Retina (tissue), 1 donor: ENCODE measurements at regions not wholly inside any gene's neighbourhood (a gene's known extent, or its start where the extent isn't known, plus 50 kb on each side); places are given as distances from the start of the nearest gene placed in this dataset.

Experiments
- DNase-seq: peaks from one replicate; pipeline ENCODE4 v3.0.0-alpha.2; 2016

GRCh38 chr22:48605856-48606481 is 1221.7 kb downstream of the BRD1 start:
- DNase-seq, result no peak

GRCh38 chr22:48605125-48605524 is 1222.5 kb downstream of the BRD1 start:
- no peak for DNase-seq

GRCh38 chr22:48603621-48604320 is 1223.9 kb downstream of the BRD1 start:
- no peak for DNase-seq

GRCh38 chr22:48602805-48603518 is 1224.7 kb downstream of the BRD1 start:
- no peak for DNase-seq

GRCh38 chr22:48600681-48601080 is 1227.0 kb downstream of the BRD1 start:
- DNase-seq, result no peak

- no peak for DNase-seq
Observed at GRCh38 chr22:48600171-48600570, 1227.5 kb downstream of the BRD1 start.

- no peak for DNase-seq
Observed at GRCh38 chr22:48599346-48599745, 1228.3 kb downstream of the BRD1 start.

- no peak for DNase-seq
Observed at GRCh38 chr22:48596111-48596850, 1231.4 kb downstream of the BRD1 start.

GRCh38 chr22:48595511-48595905 is 1232.2 kb downstream of the BRD1 start:
- no peak for DNase-seq

- no peak for DNase-seq
Observed at GRCh38 chr22:48594757-48595510, 1232.7 kb downstream of the BRD1 start.

- no peak for DNase-seq
Observed at GRCh38 chr22:48594016-48594756, 1233.5 kb downstream of the BRD1 start.

GRCh38 chr22:48593551-48593950 is 1234.1 kb downstream of the BRD1 start:
- DNase-seq, result no peak

- DNase-seq, result no peak
Observed at GRCh38 chr22:48592931-48593330, 1234.7 kb downstream of the BRD1 start.

- no peak for DNase-seq
Observed at GRCh38 chr22:48592488-48592887, 1235.2 kb downstream of the BRD1 start.

GRCh38 chr22:48592066-48592345 is 1235.7 kb downstream of the BRD1 start:
- no peak for DNase-seq

- DNase-seq, result no peak
Observed at GRCh38 chr22:48591286-48592065, 1236.2 kb downstream of the BRD1 start.

- no peak for DNase-seq
Observed at GRCh38 chr22:48589901-48590300, 1237.8 kb downstream of the BRD1 start.

GRCh38 chr22:48588878-48589450 is 1238.7 kb downstream of the BRD1 start:
- no peak for DNase-seq

GRCh38 chr22:48588151-48588877 is 1239.4 kb downstream of the BRD1 start:
- DNase-seq, result no peak

- DNase-seq, result no peak
Observed at GRCh38 chr22:48587236-48587865, 1240.3 kb downstream of the BRD1 start.
